HCT116 (cell line): ENCODE measurements at regions not wholly inside any gene's neighbourhood (a gene's known extent, or its start where the extent isn't known, plus 50 kb on each side); places are given as distances from the start of the nearest gene placed in this dataset.

Experiments used
- ATAC-seq: fragments of 200-7000 bp; cut with Tn5 transposase; 2 replicates; pipeline ENCODE4 v1.9.1; 2020; ENCODE audit warnings: mild to moderate bottlenecking, moderate library complexity
- BruUV-seq: library from RNA; stranded (reverse); fragments of 400-500 nt; replicated peaks from 2 replicates; lab custom pipeline; 2021; lab: Mats Ljungman, UMichigan
- CTCF ChIA-PET: fragments of 300-600 bp; sonication (Branson Sonifier 250); formaldehyde crosslinking; loops from one replicate; lab custom pipeline; 2021; ENCODE audit warnings: antibody characterized with exemption; lab: Charles Lee
- POLR2A ChIA-PET: fragments of 300-600, 350-600 bp; sonication (Branson Sonifier 250); formaldehyde crosslinking; loops from one replicate; lab custom pipeline; 2021; ENCODE audit warnings: antibody characterized with exemption; lab: Charles Lee
- RAD21 ChIA-PET, 2 experiments: fragments of 300-600 bp; sonication (Branson Sonifier 250); formaldehyde crosslinking; loops; one replicate each; lab custom pipeline; 2023; ENCODE audit warnings: low total read pairs in 2 of 2; ENCODE audit not compliant: uncharacterized antibody in 2 of 2, unreplicated experiment in 2 of 2, low non-redundant PET in 1 of 2; lab: Charles Lee
- DNase-seq: peaks from one replicate; pipeline ENCODE4 v3.0.0-alpha.2; 2010; ENCODE audit warnings: low read depth, low spot score
- H2AFZ ChIP-seq: fragments of 200-600 bp; shearing (Covaris generic), sonication (generic); 2 replicates; pipeline ENCODE4 v1.6.1; 2017; ENCODE audit warnings: low read depth, mixed run types, mixed read lengths, antibody characterized with exemption, low read length; ENCODE audit not compliant: poor library complexity, severe bottlenecking
- H3K27ac ChIP-seq: 2 replicates; pipeline ENCODE4 v1.5.1; 2012; ENCODE audit warnings: low read depth, low read length
- H3K27me3 ChIP-seq: fragments of 200-600 bp; sonication (generic); 2 replicates; pipeline ENCODE4 v1.6.1; 2016; ENCODE audit warnings: mixed run types, low read length, mixed read lengths; ENCODE audit not compliant: insufficient read depth
- H3K36me3 ChIP-seq, 2 experiments: fragments of 200-500 bp in 1 of 2; fragments of 200-600 bp in 1 of 2; sonication (Bioruptor generic) in 1 of 2; sonication (generic) in 1 of 2; 2 replicates each; pipeline versions ENCODE4 v1.5.1 to v1.6.1; 2014 to 2016; ENCODE audit warnings: low read length in 2 of 2, inconsistent platforms in 1 of 2, mixed read lengths in 1 of 2, mixed run types in 1 of 2; ENCODE audit not compliant: insufficient read depth in 2 of 2, control insufficient read depth in 1 of 2
- H3K4me1 ChIP-seq, 2 experiments: fragments of 200-600 bp in 1 of 2; sonication (generic) in 1 of 2; 2 replicates each; pipeline versions ENCODE4 v1.5.1 to v1.6.1; 2012 to 2017; ENCODE audit warnings: low read length in 2 of 2, inconsistent platforms in 1 of 2, mild to moderate bottlenecking in 1 of 2, mixed read lengths in 1 of 2, mixed run types in 1 of 2, moderate library complexity in 1 of 2; ENCODE audit not compliant: insufficient read depth in 2 of 2, control insufficient read depth in 1 of 2
- H3K4me2 ChIP-seq: fragments of 200-600 bp; sonication (generic); 2 replicates; pipeline ENCODE4 v1.6.1; 2017; ENCODE audit warnings: mixed run types, low read length, mixed read lengths
- H3K4me3 ChIP-seq, 2 experiments: fragments of 200-600 bp in 1 of 2; sonication (generic) in 1 of 2; replicated peaks in 1 of 2; 2 replicates each; pipeline ENCODE4 v1.5.1; 2011 to 2016; ENCODE audit warnings: low read length in 2 of 2, control low read depth in 1 of 2, low read depth in 1 of 2, mild to moderate bottlenecking in 1 of 2, mixed read lengths in 1 of 2, mixed run types in 1 of 2
- H3K79me2 ChIP-seq: fragments of 200-600 bp; sonication (generic); 2 replicates; pipeline ENCODE4 v1.6.1; 2017; ENCODE audit warnings: mild to moderate bottlenecking, mixed run types, low read length, moderate library complexity, mixed read lengths; ENCODE audit not compliant: insufficient read depth
- H3K9ac ChIP-seq: fragments of 200-600 bp; sonication (generic); 2 replicates; pipeline ENCODE4 v1.6.1; 2016; ENCODE audit warnings: low read length, mixed read lengths
- H3K9me2 ChIP-seq: fragments of 200-600 bp; sonication (generic), shearing (Covaris generic); 2 replicates; pipeline ENCODE4 v1.6.1; 2017; ENCODE audit warnings: mixed run types, mild to moderate bottlenecking, moderate library complexity; ENCODE audit not compliant: insufficient read depth
- H3K9me3 ChIP-seq, 2 experiments: fragments of 200-500 bp in 1 of 2; fragments of 200-600 bp in 1 of 2; sonication (Bioruptor generic) in 1 of 2; sonication (generic) in 1 of 2; 2 replicates each; pipeline ENCODE4 v1.6.1; 2014 to 2017; ENCODE audit warnings: low read length in 2 of 2, mixed read lengths in 2 of 2, inconsistent platforms in 1 of 2, low read depth in 1 of 2, mild to moderate bottlenecking in 1 of 2, mixed run types in 1 of 2, moderate library complexity in 1 of 2; ENCODE audit not compliant: control insufficient read depth in 1 of 2, insufficient read depth in 1 of 2
- H4K20me1 ChIP-seq: fragments of 200-600 bp; sonication (generic), shearing (Covaris generic); 2 replicates; pipeline ENCODE4 v1.6.1; 2017; ENCODE audit warnings: mixed run types, mild to moderate bottlenecking, moderate library complexity; ENCODE audit not compliant: insufficient read depth
- CTCF ChIP-seq, 3 experiments: fragments of 200-600 bp in 1 of 3; sonication (generic) in 1 of 3; IDR thresholded peaks in 2 of 3; conservative IDR thresholded peaks in 1 of 3; 2 replicates each; pipeline ENCODE4 v1.5.1; 2012 to 2017; ENCODE audit warnings: low read depth in 2 of 3, low read length in 2 of 3, antibody characterized with exemption in 1 of 3, borderline replicate concordance in 1 of 3, control low read depth in 1 of 3, mild to moderate bottlenecking in 1 of 3, mixed read lengths in 1 of 3, mixed run types in 1 of 3, moderate library complexity in 1 of 3; ENCODE audit not compliant: insufficient read depth in 1 of 3
- EGR1 ChIP-seq: IDR thresholded peaks from 2 replicates; pipeline ENCODE4 v1.6.1; 2012; ENCODE audit warnings: low read depth
- EZH2phosphoT487 ChIP-seq: fragments of 200-600 bp; IDR thresholded peaks from 2 replicates; pipeline ENCODE4 v1.6.1; 2018; ENCODE audit warnings: antibody characterized with exemption, borderline replicate concordance
- MAX ChIP-seq: IDR thresholded peaks from 2 replicates; pipeline ENCODE4 v1.6.1; 2012
- POLR2AphosphoS5 ChIP-seq: IDR thresholded peaks from 2 replicates; pipeline ENCODE4 v1.6.1; 2011; ENCODE audit warnings: mild to moderate bottlenecking, low read depth, low read length, moderate library complexity
- RAD21 ChIP-seq: IDR thresholded peaks from 2 replicates; pipeline ENCODE4 v1.6.1; 2012; ENCODE audit warnings: low read depth, mild to moderate bottlenecking
- SP1 ChIP-seq: IDR thresholded peaks from 2 replicates; pipeline ENCODE4 v1.6.1; 2012; ENCODE audit warnings: low read depth
- SRF ChIP-seq: IDR thresholded peaks from 2 replicates; pipeline ENCODE4 v1.6.1; 2012; ENCODE audit warnings: low read depth
- intact Hi-C: fragments of 100-400 bp; cut with micrococcal nuclease; formaldehyde crosslinking; loops from 2 replicates; pipeline ENCODE4 v1.10.0; 2022

GRCh38 chr9:12640866-12641636, 52.1 kb upstream of the TYRP1 start:
- no peaks in the 10 kb centered on the region for H3K9me2 ChIP-seq
- intact Hi-C loops = no loop called here
- no peaks in the 10 kb centered on the region for H3K79me2 ChIP-seq
- no peaks in the 10 kb centered on the region for H3K9me3 ChIP-seq
- H3K27ac ChIP-seq = no peak overlapping the region
- ChIA-PET RAD21 (no interaction called here), CTCF (interaction anchor here (0.8 to 1.0 kb wide), 2 partner anchors 9 to 28 kb away, joined by 3 read pairs; no protein-coding TSS in a partner anchor), POLR2A (no interaction called here)
- H2AFZ ChIP-seq = no peak overlapping the region
- no peaks in the 10 kb centered on the region for H3K4me1 ChIP-seq
- H3K36me3 ChIP-seq = no peaks in the 10 kb centered on the region
- ATAC-seq (peak; percentile 42; the same call in 1 of the 2 replicates), DNase-seq (no peak)
- BruUV-seq = no TSS peak
- H4K20me1 ChIP-seq = no peaks in the 10 kb centered on the region
- H3K4me2 ChIP-seq = no peak overlapping the region
- no peak overlapping the region for H3K4me3 ChIP-seq
- no peaks in the 10 kb centered on the region for H3K27me3 ChIP-seq
- no peak overlapping the region for H3K9ac ChIP-seq
- TF ChIP-seq SRF (no peak), POLR2AphosphoS5 (no peak), EGR1 (no peak), MAX (no peak), CTCF (IDR thresholded peaks at IDR 0.05 in 2 of 3, conservative IDR thresholded peaks at IDR 0.05 in 1 of 3; ENCODE audit: borderline replicate concordance in 1 of 3, insufficient read depth in 1 of 3, low read depth in 2 of 3, low read length in 2 of 3) (no peak), RAD21 (no peak), SP1 (no peak), EZH2phosphoT487 (no peak)
